WTC11 (cell line): ENCODE measurements at regions not wholly inside any gene's neighbourhood (a gene's known extent, or its start where the extent isn't known, plus 50 kb on each side); places are given as distances from the start of the nearest gene placed in this dataset.

Experiments
- ATAC-seq: fragments of 200-7000 bp; cut with Tn5 transposase; 2 replicates; pipeline ENCODE4 v1.10.0; 2021; ENCODE audit warnings: mild to moderate bottlenecking, moderate library complexity
- CTCF ChIA-PET: fragments of 300-600 bp; sonication (Branson Sonifier 250); formaldehyde crosslinking; loops from one replicate; lab custom pipeline; 2021; ENCODE audit warnings: antibody characterized with exemption; lab: Charles Lee
- POLR2A ChIA-PET: fragments of 350-600 bp; sonication (Branson Sonifier 250); formaldehyde crosslinking; loops from one replicate; lab custom pipeline; 2021; ENCODE audit warnings: antibody characterized with exemption; lab: Charles Lee
- DNase-seq: peaks from one replicate; pipeline ENCODE4 v3.0.0; 2021; ENCODE audit warnings: low spot score
- H3K27ac Mint-ChIP-seq: 2 replicates; pipeline ENCODE4 v1.8.0; 2021; ENCODE audit warnings: mixed read lengths
- H3K27me3 Mint-ChIP-seq: 2 replicates; pipeline ENCODE4 v1.8.0; 2021; ENCODE audit warnings: low read depth, mild to moderate bottlenecking, moderate library complexity, mixed read lengths
- H3K36me3 Mint-ChIP-seq: 2 replicates; pipeline ENCODE4 v1.8.0; 2021; ENCODE audit warnings: mixed read lengths
- H3K4me1 Mint-ChIP-seq: 2 replicates; pipeline ENCODE4 v1.8.0; 2022; ENCODE audit warnings: mixed read lengths
- H3K4me3 Mint-ChIP-seq: 2 replicates; pipeline ENCODE4 v1.8.0; 2021; ENCODE audit warnings: mild to moderate bottlenecking, moderate library complexity, mixed read lengths
- H3K9me3 Mint-ChIP-seq: 2 replicates; pipeline ENCODE4 v1.8.0; 2021; ENCODE audit warnings: mixed read lengths
- CREB1 ChIP-seq: sonication (generic); formaldehyde crosslinking; IDR thresholded peaks from 2 replicates; pipeline ENCODE4 v1.8.0; 2023; ENCODE audit warnings: mild to moderate bottlenecking, missing genetic modification reagents
- FOXJ3 ChIP-seq: sonication (generic); formaldehyde crosslinking; IDR thresholded peaks from 2 replicates; pipeline ENCODE4 v1.9.0; 2021; ENCODE audit warnings: missing genetic modification reagents, mild to moderate bottlenecking, borderline replicate concordance
- FOXP1 ChIP-seq: sonication (generic); formaldehyde crosslinking; IDR thresholded peaks from 2 replicates; pipeline ENCODE4 v1.8.0; 2022; ENCODE audit warnings: missing genetic modification reagents, mild to moderate bottlenecking, moderate library complexity, borderline replicate concordance
- IRF2 ChIP-seq: sonication (generic); formaldehyde crosslinking; IDR thresholded peaks from 2 replicates; pipeline ENCODE4 v1.8.0; 2022; ENCODE audit warnings: low read depth, missing genetic modification reagents, borderline replicate concordance
- JAZF1 ChIP-seq: fragments of 250-450 bp; sonication (Bioruptor Pico); IDR thresholded peaks from 2 replicates; pipeline ENCODE4 v1.9.0; 2021; ENCODE audit warnings: moderate library complexity, mild to moderate bottlenecking, inconsistent platforms
- MXD4 ChIP-seq: fragments of 250-450 bp; sonication (Bioruptor Pico); IDR thresholded peaks from 2 replicates; pipeline ENCODE4 v1.8.0; 2021; ENCODE audit warnings: mild to moderate bottlenecking, moderate library complexity, borderline replicate concordance
- MYBL2 ChIP-seq: sonication (generic); formaldehyde crosslinking; IDR thresholded peaks from 2 replicates; pipeline ENCODE4 v1.8.1; 2023; ENCODE audit warnings: mild to moderate bottlenecking, moderate library complexity, missing genetic modification reagents
- NFYB ChIP-seq: sonication (generic); formaldehyde crosslinking; conservative IDR thresholded peaks from 2 replicates; pipeline ENCODE4 v1.8.0; 2022; ENCODE audit warnings: low read depth, missing genetic modification reagents
- NR3C1 ChIP-seq: sonication (generic); formaldehyde crosslinking; conservative IDR thresholded peaks from 2 replicates; pipeline ENCODE4 v1.8.1; 2023; ENCODE audit warnings: low read depth, mild to moderate bottlenecking, missing genetic modification reagents
- RELA ChIP-seq: sonication (generic); formaldehyde crosslinking; IDR thresholded peaks from 2 replicates; pipeline ENCODE4 v1.8.1; 2022; ENCODE audit warnings: missing genetic modification reagents, mild to moderate bottlenecking, borderline replicate concordance
- RORB ChIP-seq: fragments of 250-450 bp; sonication (Bioruptor Pico); IDR thresholded peaks from 2 replicates; pipeline ENCODE4 v1.9.0; 2021; ENCODE audit warnings: mild to moderate bottlenecking
- SOX15 ChIP-seq: fragments of 250-450 bp; sonication (Bioruptor Pico); IDR thresholded peaks from 2 replicates; pipeline ENCODE4 v1.9.0; 2021; ENCODE audit warnings: mild to moderate bottlenecking
- ZNF121 ChIP-seq: sonication (generic); formaldehyde crosslinking; IDR thresholded peaks from 2 replicates; pipeline ENCODE4 v1.8.0; 2023; ENCODE audit warnings: missing genetic modification reagents
- ZNF317 ChIP-seq: sonication (generic); formaldehyde crosslinking; IDR thresholded peaks from 2 replicates; pipeline ENCODE4 v1.8.1; 2023; ENCODE audit warnings: low read depth, mild to moderate bottlenecking, moderate library complexity, missing genetic modification reagents, borderline replicate concordance
- TF ChIP-seq, protein P1 (sequence below): fragments of 250-450 bp; sonication (Bioruptor Pico); IDR thresholded peaks from 2 replicates; pipeline ENCODE4 v1.8.0; 2021; ENCODE audit warnings: mild to moderate bottlenecking
- TF ChIP-seq, protein P2 (sequence below): sonication (generic); formaldehyde crosslinking; IDR thresholded peaks from 2 replicates; pipeline ENCODE4 v1.8.0; 2023; ENCODE audit warnings: mild to moderate bottlenecking, missing genetic modification reagents
- TF ChIP-seq, protein P3 (sequence below): sonication (generic); formaldehyde crosslinking; IDR thresholded peaks from 2 replicates; pipeline ENCODE4 v1.8.0; 2022; ENCODE audit warnings: mild to moderate bottlenecking, missing genetic modification reagents
- TF ChIP-seq, protein P4 (sequence below): sonication (generic); formaldehyde crosslinking; IDR thresholded peaks from 2 replicates; pipeline ENCODE4 v1.8.0; 2022; ENCODE audit warnings: mild to moderate bottlenecking, missing genetic modification reagents
- TF ChIP-seq, protein P5 (sequence below): fragments of 250-450 bp; sonication (Bioruptor Pico); IDR thresholded peaks from 2 replicates; pipeline ENCODE4 v2.1.2; 2022; ENCODE audit warnings: mild to moderate bottlenecking, moderate library complexity
- TF ChIP-seq, protein P6 (sequence below): sonication (generic); formaldehyde crosslinking; IDR thresholded peaks from 2 replicates; pipeline ENCODE4 v1.8.1; 2023; ENCODE audit warnings: mild to moderate bottlenecking, missing genetic modification reagents

DNA sequence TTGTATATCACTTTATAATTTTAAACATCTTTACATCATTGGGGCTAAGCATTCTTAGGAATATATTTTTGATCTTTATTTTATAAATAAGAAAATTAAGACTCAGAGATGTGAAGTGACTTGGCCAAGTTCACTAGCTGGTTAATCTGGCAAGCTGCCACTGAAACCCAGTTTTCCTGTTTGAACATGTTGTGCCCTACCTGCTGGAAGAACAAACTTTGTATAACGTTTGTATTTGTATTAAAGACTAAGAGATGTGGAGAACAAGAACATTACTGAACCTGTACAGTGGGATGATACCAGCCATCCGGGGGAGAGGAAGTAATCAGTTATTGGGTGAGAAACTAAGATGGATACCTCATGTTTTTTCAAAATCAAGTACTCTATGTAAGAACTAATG, 77.2 kb upstream of the SIPA1L2 start (continued):
- TF ChIP-seq, protein P1, sequence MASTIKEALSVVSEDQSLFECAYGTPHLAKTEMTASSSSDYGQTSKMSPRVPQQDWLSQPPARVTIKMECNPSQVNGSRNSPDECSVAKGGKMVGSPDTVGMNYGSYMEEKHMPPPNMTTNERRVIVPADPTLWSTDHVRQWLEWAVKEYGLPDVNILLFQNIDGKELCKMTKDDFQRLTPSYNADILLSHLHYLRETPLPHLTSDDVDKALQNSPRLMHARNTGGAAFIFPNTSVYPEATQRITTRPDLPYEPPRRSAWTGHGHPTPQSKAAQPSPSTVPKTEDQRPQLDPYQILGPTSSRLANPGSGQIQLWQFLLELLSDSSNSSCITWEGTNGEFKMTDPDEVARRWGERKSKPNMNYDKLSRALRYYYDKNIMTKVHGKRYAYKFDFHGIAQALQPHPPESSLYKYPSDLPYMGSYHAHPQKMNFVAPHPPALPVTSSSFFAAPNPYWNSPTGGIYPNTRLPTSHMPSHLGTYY (CRISPR knock-in tag) = no peak
- TF ChIP-seq FOXP1 = no peak

DNA sequence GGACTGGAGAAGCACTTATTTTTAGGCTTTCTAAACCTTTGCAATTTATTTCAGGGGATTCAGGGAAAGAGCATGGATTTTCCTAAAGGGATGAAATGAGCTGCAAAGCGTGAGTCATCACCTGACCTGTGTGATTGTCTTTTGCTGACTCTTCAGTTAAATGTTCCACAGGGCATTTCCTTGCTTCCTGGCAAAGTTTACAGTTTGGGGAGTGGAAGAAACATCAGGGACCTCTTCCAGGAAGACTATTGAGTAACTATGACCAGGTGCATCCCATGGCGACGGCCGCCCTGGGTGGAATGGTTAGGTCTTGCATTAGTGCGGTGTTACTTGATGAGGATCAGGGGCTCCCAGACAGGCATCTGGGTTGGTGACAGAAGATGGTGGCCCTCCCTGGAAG, 79.5 kb upstream of the SIPA1L2 start:
- Mint-ChIP-seq H3K9me3 (peaks cover 13% of the 10 kb centered on the region), H3K27ac (no peak overlapping the region), H3K27me3 (no peaks in the 10 kb centered on the region), H3K4me3 (no peak overlapping the region), H3K36me3 (no peaks in the 10 kb centered on the region), H3K4me1 (no peaks in the 10 kb centered on the region)
- ATAC-seq = no peak
- DNase-seq = no peak
- CTCF ChIA-PET = no interaction called here
- TF ChIP-seq, protein P2, sequence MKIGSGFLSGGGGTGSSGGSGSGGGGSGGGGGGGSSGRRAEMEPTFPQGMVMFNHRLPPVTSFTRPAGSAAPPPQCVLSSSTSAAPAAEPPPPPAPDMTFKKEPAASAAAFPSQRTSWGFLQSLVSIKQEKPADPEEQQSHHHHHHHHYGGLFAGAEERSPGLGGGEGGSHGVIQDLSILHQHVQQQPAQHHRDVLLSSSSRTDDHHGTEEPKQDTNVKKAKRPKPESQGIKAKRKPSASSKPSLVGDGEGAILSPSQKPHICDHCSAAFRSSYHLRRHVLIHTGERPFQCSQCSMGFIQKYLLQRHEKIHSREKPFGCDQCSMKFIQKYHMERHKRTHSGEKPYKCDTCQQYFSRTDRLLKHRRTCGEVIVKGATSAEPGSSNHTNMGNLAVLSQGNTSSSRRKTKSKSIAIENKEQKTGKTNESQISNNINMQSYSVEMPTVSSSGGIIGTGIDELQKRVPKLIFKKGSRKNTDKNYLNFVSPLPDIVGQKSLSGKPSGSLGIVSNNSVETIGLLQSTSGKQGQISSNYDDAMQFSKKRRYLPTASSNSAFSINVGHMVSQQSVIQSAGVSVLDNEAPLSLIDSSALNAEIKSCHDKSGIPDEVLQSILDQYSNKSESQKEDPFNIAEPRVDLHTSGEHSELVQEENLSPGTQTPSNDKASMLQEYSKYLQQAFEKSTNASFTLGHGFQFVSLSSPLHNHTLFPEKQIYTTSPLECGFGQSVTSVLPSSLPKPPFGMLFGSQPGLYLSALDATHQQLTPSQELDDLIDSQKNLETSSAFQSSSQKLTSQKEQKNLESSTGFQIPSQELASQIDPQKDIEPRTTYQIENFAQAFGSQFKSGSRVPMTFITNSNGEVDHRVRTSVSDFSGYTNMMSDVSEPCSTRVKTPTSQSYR (CRISPR knock-in tag) = no peak
- TF ChIP-seq, protein P3, sequence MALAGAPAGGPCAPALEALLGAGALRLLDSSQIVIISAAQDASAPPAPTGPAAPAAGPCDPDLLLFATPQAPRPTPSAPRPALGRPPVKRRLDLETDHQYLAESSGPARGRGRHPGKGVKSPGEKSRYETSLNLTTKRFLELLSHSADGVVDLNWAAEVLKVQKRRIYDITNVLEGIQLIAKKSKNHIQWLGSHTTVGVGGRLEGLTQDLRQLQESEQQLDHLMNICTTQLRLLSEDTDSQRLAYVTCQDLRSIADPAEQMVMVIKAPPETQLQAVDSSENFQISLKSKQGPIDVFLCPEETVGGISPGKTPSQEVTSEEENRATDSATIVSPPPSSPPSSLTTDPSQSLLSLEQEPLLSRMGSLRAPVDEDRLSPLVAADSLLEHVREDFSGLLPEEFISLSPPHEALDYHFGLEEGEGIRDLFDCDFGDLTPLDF (CRISPR knock-in tag) = no peak
- TF ChIP-seq ZNF317 (CRISPR knock-in tag) = no peak
- no peak for TF ChIP-seq RORB (CRISPR knock-in tag)
- TF ChIP-seq, protein P4, sequence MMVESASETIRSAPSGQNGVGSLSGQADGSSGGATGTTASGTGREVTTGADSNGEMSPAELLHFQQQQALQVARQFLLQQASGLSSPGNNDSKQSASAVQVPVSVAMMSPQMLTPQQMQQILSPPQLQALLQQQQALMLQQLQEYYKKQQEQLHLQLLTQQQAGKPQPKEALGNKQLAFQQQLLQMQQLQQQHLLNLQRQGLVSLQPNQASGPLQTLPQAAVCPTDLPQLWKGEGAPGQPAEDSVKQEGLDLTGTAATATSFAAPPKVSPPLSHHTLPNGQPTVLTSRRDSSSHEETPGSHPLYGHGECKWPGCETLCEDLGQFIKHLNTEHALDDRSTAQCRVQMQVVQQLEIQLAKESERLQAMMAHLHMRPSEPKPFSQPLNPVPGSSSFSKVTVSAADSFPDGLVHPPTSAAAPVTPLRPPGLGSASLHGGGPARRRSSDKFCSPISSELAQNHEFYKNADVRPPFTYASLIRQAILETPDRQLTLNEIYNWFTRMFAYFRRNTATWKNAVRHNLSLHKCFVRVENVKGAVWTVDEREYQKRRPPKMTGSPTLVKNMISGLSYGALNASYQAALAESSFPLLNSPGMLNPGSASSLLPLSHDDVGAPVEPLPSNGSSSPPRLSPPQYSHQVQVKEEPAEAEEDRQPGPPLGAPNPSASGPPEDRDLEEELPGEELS (CRISPR knock-in tag) = no peak
- TF ChIP-seq NR3C1 (CRISPR knock-in tag) = no peak
- TF ChIP-seq, protein P5, sequence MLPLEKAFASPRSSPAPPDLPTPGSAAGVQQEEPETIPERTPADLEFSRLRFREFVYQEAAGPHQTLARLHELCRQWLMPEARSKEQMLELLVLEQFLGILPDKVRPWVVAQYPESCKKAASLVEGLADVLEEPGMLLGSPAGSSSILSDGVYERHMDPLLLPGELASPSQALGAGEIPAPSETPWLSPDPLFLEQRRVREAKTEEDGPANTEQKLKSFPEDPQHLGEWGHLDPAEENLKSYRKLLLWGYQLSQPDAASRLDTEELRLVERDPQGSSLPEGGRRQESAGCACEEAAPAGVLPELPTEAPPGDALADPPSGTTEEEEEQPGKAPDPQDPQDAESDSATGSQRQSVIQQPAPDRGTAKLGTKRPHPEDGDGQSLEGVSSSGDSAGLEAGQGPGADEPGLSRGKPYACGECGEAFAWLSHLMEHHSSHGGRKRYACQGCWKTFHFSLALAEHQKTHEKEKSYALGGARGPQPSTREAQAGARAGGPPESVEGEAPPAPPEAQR (CRISPR knock-in tag) = no peak
- TF ChIP-seq, protein P1 (CRISPR knock-in tag) = no peak
- no peak for TF ChIP-seq NFYB (CRISPR knock-in tag)
- TF ChIP-seq JAZF1 = no peak
- no peak for TF ChIP-seq MYBL2 (CRISPR knock-in tag)
- no peak for TF ChIP-seq SOX15
- no peak for TF ChIP-seq RELA (CRISPR knock-in tag)
- TF ChIP-seq, protein P6, sequence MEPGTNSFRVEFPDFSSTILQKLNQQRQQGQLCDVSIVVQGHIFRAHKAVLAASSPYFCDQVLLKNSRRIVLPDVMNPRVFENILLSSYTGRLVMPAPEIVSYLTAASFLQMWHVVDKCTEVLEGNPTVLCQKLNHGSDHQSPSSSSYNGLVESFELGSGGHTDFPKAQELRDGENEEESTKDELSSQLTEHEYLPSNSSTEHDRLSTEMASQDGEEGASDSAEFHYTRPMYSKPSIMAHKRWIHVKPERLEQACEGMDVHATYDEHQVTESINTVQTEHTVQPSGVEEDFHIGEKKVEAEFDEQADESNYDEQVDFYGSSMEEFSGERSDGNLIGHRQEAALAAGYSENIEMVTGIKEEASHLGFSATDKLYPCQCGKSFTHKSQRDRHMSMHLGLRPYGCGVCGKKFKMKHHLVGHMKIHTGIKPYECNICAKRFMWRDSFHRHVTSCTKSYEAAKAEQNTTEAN (CRISPR knock-in tag) = no peak
- no peak for TF ChIP-seq ZNF121 (CRISPR knock-in tag)
- TF ChIP-seq CREB1 = no peak
- no peak for TF ChIP-seq IRF2
- no peak for TF ChIP-seq FOXJ3 (CRISPR knock-in tag)
- no peak for TF ChIP-seq MXD4 (CRISPR knock-in tag)
- POLR2A ChIA-PET = no interaction called here
